Fibroblast of peridontal ligament (primary cell): ENCODE measurements at regions not wholly inside any gene's neighbourhood (a gene's known extent, or its start where the extent isn't known, plus 50 kb on each side); places are given as distances from the start of the nearest gene placed in this dataset.

Experiments used
- DNase-seq: peaks from one replicate; pipeline ENCODE4 v3.0.0-alpha.2; 2010; ENCODE audit errors: extremely low read depth

DNA sequence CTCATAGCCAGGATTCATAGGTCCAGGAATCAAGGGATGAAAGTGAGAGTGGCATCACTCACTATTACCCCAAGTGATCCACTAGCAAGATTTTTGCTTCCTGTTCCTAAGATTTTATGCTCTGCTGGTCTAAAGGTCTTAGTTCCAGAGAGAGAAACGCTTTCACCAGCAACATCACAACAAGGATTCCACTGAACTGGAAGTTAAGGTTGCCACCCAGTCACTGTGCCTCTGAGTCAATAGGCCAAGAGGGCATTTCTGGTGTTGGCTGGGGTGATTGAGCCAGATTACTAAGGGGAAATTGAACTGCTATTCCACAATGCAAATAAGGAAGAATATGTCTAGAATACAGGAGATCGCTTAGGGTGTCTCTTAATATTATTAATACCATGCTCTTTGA is 142.5 kb upstream of the ARID2 start:
- DNase-seq: no peak

DNA sequence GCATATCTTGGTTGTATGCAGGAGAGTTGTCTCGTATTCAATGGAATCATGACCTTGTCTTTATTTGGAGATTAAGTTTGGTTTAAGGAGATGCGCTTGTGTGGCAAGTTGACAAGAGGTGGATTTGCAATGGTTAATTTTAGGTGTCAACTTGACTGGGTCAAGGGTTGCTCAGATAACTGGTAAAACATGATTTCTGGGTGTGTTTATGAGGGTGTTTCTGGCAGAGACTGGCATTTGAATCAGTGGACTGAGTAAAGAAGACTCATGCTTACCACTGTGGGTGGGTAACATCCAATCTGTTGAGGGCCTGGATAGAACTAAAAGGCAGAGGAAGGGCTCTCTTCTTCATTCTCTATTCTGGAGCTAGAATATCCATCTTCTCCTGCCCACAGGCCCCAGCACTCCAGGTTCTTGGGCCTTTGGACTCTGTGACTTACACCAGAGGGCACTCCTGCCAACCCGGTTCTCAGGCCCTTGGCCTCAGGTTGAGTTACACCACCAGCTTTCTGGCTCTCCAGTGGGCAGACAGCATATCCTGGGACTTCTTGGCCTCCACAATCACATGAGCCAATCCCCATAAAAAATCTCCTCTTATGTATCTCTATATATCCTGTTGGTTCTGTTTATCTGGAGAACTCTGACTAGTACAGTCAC is 141.5 kb upstream of the ARID2 start:
- DNase-seq: no peak

DNA sequence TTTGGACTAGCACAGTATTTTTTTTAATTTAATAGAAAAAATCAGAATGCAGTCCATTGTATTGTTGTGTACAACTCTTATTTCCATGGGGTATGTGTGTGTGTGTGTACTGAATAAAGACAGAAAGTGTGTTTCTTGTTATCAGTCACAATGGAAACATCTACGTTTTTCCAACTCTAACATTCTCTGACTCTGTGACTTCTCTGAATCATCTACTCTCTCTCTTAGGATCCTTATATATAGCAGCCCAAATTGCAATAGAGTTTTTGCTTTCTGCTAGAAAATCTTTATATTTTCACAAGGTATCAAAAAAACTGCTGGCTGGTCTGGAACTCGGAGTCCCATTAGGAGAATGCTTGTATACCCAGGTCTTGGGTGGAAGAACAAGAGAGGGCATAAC is 138.9 kb upstream of the ARID2 start:
- no peak for DNase-seq

DNA sequence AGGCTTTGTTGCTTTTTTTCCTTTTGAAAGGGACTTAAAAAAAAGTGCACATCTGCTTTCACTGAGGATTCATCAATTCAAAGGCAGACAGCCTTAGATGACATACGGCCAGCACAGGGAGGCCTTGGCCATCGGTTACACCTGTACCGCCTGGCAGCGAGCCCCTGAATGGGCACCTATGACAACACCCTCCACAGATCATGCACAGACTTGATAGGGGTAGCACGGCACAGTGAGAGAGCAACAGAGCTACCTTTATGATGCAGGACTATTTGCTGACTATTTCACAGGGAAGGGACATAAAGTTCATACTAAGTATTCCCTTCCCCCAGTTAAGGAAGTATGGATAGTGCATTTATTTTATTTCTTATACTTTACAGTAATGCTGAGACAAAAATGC is 137.9 kb upstream of the ARID2 start:
- no peak for DNase-seq

DNA sequence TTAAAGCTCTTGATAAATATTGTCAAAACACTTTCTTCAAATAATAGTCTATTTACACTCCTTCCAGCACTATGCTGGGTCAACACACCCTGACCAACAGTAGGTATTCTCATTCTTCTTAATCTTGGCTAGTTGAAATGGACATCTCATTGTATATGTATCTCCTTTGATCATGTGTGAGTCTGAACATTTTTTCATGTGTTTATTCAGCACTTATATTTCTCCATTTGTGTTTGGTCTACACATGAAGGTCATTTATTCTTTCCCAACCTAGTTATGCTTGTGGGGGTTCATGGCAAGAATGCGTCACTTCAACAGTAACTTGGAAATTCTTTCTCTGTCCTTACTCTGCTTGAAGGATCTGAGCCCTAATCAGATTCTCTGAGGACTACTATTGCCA is 133.1 kb upstream of the ARID2 start:
- no peak for DNase-seq

DNA sequence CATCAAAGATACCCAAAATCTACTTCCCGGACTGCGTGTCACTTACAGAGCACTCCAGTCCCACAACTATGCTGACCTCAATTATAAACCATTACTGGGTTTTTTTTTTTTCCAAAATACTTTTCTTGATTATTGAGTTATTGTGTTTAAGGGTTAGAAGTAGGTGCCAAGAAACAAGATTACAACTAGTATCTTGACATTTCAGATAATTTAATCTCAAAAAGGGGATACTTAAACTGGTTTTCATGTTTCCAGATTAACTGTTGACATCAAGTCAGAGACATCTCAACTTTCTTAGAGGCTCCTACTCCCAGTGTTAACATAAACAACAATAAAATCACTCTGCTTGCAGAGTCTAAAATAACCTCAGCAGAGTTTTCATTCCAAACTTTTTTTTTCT is 131.2 kb upstream of the ARID2 start:
- DNase-seq: no peak

DNA sequence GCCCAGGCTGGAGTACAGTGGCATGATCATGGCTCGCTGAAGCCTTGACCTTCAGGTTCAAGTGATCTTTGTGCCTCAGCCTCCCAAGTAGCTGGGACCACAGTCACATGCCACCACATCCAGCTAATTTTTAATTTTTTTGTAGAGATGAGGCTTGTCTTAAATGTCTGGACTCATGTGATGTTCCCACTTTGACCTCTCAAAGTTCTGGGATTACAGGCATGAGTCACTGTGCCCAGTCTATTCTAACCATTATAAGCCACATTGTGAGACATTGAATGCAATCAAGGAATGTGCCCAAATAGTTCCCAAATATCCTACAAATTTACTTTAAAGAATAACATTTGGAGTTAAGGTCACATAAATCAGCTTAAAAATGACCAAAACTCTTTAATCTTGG is 130.7 kb upstream of the ARID2 start:
- peak; percentile 41 for DNase-seq

DNA sequence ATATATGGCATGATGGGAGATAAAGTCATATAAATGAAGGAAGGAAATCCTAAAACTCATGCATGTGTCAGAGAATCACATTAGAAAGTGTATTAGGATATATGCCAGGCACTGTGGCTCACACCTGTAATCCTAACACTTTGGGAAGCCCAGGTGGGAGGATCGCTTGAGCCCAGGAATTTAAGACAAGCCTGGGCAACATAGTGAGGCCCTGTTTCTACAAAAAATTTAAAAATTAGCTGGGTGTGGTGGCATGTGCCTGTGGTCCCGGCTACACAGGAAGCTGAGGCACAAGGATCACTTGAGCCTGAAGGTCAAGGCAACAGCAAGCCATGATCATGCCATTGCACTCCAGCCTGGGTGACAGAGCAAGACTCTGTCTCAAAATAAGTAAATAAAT is 130.3 kb upstream of the ARID2 start:
- DNase-seq: no peak

DNA sequence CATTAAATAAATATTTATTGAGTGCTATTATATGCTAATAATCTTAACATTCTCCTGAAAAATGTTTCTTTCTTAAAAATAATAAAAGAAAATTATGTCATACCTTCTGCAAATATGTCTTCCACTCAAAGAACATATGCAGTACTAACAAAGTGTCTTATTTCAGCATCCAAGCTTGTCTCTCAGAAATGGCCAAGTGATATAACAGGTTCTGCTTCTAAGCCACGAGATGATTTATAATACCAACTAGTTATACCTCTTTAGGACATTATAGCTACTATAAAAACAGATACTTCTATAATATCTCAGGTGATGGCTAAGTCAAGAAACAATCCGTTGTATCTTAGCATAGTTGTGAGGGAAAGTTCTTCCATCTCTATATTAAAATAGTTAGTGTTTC is 128.1 kb upstream of the ARID2 start:
- DNase-seq: no peak

DNA sequence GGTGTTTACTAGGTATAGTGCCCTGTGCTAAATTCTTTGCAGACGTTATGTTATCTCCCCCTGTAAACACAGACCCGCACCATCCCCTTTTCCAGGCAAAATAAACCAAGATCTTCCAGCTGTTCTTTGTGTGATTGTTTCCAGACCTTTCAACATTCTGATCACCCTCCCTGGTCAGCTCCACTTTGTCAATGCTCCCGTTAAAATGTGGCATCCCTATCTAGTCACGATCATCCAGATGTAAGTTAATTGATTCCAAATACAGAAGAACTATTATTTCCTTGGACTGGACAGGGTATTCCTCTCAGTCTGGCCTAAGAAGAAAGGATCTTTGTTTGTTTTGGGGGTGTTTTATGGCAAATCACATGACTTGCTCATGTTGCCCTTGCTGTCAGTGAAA is 127.6 kb upstream of the ARID2 start:
- no peak for DNase-seq

DNA sequence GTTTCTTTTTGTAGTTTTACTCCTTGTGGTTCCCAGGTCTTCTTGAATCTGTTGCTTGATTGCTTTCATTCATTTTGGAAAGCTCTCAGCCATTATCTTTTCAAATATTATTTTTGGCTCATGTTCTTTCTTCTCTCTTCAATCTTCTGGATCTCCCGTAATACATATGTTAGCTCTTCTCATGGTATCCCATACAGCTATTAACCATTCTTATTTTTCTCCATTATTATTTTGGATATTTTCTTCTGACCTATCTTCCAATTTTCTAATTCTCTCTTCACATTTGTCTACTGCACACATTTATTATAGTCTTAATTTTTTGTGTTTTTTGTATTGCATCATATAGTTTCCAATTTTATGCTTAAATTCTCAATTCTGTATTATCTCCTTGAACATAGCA is 123.9 kb upstream of the ARID2 start:
- DNase-seq: no peak

DNA sequence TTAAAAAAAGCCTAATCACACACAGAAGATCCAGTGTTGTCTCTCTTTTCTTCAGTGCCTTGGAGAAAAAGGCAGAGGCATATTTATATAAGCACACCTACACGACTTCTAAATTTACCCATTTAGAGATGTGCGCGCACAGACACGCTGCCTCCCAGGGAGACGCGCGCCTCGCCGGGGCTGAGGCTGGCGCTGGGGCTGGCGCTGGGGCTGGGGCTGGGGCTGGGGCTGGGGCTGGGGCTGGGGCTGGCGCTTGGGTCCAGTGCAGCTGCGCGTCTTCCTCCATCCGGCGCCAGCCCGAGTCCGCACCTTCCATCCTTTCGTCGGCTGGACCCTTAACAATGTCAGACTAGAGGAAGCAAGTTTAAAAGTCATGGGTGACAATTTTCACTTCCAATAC is 118.4 kb upstream of the ARID2 start:
- DNase-seq: no peak

DNA sequence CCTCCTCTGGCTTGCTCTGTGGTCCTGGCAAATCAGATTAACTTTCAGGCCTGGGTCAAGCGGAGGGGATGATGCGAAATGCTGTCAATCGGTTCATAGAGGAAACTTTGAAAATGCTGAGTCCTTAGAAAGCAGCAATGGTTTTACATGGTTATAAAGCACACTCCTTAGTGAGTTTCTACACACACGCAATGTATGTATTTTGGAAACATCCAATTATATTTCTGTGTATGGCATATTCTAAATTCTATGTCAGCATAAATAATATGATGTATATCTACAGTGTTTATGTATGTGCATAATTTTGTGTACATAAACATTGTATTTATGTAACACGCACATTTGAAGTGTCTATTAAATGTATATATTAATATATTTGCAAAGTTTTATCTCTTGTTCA is 118.0 kb upstream of the ARID2 start:
- DNase-seq: no peak

DNA sequence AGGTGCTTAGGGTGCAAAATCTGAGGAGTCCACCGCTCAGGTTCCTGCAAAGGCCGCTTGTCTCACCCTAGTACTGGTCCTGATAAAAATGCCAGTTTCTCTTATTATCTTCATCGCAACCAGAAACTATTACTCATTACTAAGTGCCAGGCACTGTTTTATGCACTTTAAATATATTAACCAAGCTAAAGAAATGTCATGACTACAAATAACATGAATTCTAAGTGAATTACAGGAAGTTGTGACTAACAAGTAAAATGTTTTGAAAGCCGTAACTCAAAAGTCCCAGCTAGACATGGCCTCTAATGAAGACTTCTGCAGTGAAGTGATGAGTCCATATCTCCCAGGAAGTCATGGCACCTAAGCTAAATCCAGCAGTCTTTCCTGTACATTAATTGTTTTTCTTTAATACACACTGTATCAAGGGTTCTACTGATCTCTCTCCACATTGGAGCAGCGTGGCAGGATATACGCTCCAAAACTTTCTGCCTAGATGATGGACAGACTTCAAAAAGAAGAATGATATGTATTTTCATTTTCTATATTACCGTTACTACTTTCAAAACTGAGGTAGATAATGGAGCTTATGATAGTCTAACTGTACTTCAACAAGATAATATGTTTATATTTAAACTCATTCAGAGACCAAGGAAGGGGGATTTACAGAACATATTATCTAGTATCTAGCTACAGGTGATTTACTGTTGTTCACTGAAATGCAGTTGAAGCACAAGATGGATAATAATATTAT is 117.3 kb upstream of the ARID2 start:
- no peak for DNase-seq

DNA sequence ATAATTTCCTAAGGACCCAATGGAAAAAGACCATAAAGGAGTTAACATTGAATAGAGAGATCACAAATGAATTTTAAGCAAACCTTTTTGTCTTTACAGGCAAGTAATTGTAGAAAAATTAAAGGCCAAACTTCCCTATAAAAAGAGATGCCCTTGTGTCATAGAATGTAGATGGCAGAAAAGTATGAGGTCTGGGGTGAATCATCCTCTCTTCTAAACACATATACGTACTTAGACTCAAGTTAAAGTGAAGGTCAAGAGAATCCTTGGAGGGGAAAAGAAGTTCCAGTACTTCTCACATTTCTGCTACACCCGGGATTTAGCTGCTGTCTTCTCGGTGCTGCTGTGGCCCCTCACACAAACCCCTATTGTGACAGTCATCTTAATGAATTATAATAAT is 116.2 kb upstream of the ARID2 start:
- peak; percentile 57 for DNase-seq

DNA sequence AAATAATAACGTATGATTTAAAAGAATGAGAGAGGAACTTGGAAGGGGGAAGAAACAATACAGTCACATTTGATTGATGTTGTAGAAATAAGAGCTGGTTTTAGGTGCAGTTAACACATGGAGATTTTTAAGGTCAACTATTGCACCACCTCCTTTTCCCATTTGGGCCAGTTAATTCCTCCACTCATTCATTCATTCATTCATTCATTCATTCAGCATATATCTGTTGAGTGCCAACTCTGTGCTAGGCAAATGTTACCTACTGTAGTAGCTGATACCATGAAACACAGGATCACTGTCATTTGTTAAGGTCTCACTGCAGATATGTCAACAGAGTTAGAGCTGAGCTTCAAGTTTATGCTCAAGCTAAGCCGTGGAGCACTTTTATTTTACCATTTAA is 115.7 kb upstream of the ARID2 start:
- no peak for DNase-seq

DNA sequence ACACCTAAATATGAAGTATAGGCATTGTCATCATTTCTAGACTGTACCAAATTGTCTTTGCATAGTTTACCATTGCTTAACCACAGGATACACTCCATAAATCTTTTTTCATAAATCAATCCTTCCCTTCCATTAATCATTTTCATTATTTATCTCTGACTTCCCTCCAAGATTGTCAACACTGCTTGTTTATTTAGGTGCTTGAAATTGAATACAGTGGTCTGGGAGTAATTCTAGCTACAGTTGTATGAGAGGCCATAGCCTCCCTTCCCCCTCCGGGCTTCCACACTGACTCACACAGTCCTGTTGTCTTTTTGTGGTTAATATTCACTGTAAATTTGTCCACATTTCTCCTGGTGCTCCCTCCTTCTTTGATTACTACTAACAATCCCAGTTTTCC is 114.2 kb upstream of the ARID2 start:
- peak; percentile 64 for DNase-seq

DNA sequence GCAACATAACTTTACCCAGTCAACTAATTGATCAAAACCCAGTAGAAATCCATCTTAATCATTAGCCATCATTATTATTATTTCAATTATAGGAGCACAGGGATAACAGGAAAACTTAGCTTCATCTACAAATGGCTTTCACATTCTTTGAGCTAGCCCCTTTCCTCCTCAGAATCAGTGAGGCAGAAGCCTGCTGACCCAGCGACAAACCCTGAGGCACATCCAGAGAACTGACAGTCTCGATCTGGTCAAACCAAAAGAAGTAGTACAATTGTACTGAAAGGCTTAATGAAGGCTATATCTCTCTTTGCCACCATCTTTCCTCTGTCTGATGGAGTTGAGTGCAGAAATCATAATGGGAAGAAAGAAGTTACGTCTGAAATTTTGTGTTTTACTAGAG is 109.8 kb upstream of the ARID2 start:
- no peak for DNase-seq

DNA sequence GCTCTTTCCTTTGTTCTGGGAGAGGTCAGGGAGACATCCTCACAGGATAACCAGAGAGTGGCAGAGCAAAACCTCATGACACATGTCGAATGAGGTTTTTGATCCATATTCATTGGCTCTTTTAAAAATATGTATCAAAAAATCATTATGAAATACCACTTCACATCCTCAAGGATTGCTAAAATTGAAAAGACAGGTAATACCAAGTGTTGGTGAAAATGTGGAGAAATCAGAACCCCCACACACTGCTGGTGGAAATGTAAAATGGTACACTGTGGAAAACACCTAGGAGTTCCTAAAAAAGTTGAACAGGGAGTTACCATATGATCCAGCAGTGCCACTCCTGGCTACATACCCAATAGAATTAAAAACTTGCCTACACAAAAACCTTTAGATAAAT is 107.8 kb upstream of the ARID2 start:
- no peak for DNase-seq

DNA sequence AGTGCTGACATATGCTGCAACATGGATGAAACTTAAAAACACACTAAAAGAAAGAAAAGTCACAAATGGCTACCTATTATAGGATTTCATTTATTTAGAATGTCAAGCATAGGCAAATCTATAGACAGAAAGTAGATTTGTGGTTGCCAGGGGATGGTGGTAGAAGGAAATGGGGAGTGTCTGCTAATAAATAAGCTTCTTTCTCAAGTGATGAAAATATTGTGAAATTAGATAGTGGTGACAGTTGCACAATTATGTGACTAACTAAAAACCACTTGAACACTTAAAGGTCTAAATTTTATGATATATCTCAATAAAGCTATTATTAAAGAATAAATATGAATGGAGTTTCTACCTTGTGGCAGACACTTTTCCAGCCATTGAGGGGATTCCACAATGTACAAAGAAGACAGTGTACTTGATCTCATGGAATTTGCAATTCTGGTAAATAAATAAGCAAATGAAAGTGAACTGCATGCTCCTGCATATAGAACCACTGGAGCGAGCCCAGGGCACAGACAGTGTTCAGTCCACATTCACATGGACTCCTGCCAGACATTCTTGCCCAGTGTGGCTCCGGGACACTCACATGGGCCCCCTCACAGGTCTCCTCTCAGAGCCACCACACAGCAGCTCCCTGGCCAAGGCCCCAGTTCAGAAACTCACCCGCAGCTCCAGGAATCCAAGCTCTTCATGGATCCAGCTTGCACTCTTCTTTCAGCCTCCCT is 107.1 kb upstream of the ARID2 start:
- no peak for DNase-seq

DNA sequence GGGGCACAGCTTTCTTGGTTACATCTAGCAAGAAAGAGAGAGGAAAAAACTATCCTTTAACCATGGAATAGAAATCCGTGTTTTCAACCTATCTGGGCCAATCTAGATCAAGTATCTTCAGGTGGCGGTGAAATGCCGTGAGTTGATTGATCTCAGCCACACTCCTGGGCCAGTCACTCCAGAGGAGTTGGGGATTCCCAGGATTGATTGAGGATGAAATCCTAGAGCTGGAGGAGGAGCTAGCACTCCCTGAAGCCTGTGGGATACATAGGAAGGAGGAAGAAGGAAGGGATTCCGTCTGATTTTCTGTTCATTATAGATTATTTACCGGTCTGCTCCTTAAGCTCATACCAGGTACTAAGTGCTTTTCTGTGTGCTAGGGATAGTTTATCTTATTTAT is 106.3 kb upstream of the ARID2 start:
- DNase-seq: no peak

DNA sequence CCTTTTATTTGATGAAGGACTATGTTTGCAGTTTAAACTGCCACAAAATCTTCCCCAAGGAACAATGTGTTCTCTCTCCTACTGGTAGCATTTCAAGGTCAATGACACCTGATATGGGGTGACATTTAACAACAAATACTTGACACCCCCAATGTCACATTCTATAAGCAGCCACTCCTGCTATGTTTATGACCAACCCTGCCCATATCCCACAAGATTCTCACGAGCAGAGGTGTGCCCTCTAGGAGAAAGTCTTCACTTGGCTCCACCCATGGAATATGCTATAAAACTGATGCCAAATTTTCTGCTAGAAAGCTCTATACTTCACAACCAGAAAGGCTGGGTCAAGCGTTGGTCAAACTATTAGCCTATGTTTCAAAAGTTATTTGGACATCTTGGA is 105.6 kb upstream of the ARID2 start:
- DNase-seq: no peak

DNA sequence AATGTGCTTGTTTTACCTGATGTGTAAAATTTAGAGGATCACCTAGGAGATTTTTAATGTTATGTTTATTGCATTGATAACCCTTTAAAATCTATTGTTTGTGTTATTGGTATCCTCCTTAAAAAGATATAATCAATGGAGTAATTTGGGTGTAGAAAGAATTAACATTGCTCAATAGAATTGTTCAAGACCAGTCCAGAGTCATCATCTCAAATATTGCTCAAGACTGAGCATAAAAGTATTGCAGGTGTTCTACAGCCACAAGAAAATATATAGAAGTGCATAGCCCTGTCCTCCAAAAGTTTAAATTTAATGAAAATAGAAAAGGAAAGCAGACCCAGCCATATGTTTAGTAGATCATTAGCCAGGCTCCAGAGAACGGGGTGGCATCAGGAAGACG is 102.5 kb upstream of the ARID2 start:
- no peak for DNase-seq
